GM13976 (cell line): ENCODE measurements at regions not wholly inside any gene's neighbourhood (a gene's known extent, or its start where the extent isn't known, plus 50 kb on each side); places are given as distances from the start of the nearest gene placed in this dataset.

ENCODE experiments used
- DNase-seq: peaks from one replicate; pipeline ENCODE4 v3.0.0; 2012; ENCODE audit warnings: low spot score
- in situ Hi-C: fragments of 300-500 bp; cut with MboI; formaldehyde crosslinking; loops from one replicate; pipeline ENCODE4 v1.12.0; 2022; ENCODE audit warnings: low sequenced_read_pairs, mixed read lengths, inconsistent platforms; ENCODE audit not compliant: unreplicated experiment
- TF ChIP-seq, protein P1 (sequence below): IDR thresholded peaks from 2 replicates; pipeline ENCODE4 v1.5.1; 2012; ENCODE audit warnings: borderline replicate concordance, mild to moderate bottlenecking; ENCODE audit not compliant: insufficient read depth; ENCODE audit errors: extremely low read depth, missing control alignments, control extremely low read depth

DNA sequence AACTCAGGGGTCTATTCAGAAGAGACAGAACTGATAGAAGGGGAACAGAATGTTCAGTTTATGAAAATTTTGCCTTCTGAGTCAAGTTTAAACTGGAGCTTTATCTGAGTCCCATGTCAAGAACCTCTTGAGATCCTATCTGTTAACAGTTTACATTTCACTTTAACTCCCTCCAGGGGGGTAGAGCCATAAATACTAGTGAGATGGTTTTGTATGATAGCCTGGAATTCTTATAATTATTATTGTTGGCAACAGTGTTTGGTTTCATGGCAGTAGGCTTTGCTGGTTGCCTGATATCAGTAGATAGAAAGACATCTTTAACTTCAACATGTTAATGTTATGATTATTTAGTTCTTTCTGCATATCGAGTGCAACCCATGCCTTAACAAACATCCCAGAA is 498.5 kb downstream of the INSC start:
- TF ChIP-seq, protein P1, sequence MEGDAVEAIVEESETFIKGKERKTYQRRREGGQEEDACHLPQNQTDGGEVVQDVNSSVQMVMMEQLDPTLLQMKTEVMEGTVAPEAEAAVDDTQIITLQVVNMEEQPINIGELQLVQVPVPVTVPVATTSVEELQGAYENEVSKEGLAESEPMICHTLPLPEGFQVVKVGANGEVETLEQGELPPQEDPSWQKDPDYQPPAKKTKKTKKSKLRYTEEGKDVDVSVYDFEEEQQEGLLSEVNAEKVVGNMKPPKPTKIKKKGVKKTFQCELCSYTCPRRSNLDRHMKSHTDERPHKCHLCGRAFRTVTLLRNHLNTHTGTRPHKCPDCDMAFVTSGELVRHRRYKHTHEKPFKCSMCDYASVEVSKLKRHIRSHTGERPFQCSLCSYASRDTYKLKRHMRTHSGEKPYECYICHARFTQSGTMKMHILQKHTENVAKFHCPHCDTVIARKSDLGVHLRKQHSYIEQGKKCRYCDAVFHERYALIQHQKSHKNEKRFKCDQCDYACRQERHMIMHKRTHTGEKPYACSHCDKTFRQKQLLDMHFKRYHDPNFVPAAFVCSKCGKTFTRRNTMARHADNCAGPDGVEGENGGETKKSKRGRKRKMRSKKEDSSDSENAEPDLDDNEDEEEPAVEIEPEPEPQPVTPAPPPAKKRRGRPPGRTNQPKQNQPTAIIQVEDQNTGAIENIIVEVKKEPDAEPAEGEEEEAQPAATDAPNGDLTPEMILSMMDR = no peak
- no peak for DNase-seq
- in situ Hi-C loops = no loop called here

DNA sequence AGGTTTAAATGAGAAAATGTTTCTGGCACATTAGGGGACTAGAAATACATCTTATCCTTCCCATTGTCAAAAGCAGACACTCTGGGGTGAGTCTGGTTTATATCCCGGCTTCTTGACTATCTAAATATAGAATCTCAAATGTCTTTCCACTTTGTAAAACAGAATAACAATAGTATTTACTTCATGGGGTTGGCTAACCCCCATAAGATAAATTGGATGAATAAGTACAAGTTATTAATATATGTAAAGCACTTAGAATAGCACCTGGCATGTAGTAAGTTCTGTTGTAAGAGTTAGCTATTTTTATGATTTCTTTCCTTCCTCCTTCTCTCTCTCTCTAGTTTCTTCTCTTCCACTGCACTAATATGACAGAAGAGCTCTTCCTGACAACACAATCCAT is 499.1 kb downstream of the INSC start:
- no peak for DNase-seq
- in situ Hi-C loops = no loop called here
- TF ChIP-seq, protein P1 = no peak

DNA sequence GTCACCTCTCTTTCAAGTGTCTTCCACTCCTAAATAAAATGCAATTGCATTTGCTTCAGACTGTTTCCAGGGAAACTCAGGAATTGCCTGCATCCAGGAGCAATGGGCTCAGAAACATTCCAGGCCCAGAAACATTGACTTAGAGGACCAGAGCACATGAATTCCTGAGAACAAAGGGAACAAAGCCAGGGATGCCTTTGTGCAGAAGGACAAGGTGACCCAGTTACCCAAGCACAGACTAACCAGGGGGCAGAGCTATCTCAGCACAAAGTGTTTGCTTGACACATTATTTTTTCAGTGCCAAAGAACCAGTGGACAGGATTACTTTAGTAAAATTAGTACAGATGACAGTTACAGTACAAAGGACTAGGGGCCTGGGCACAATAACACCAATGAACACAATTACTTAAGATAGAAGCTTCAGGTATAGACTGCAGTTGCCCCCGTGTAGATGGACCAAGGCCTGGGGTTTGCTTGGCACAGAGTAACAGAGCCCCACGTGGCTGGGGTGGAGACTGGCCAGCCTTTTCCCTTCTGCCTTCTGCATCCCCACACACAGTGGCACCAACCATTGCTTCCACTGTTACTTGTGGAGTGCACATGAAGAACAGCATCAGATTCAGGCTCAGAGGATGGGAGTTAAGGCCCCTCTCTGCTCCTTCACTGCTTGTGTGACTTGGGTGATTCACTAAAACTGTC is 500.8 kb downstream of the INSC start:
- DNase-seq = no peak
- in situ Hi-C loops = no loop called here
- TF ChIP-seq, protein P1 = no peak

DNA sequence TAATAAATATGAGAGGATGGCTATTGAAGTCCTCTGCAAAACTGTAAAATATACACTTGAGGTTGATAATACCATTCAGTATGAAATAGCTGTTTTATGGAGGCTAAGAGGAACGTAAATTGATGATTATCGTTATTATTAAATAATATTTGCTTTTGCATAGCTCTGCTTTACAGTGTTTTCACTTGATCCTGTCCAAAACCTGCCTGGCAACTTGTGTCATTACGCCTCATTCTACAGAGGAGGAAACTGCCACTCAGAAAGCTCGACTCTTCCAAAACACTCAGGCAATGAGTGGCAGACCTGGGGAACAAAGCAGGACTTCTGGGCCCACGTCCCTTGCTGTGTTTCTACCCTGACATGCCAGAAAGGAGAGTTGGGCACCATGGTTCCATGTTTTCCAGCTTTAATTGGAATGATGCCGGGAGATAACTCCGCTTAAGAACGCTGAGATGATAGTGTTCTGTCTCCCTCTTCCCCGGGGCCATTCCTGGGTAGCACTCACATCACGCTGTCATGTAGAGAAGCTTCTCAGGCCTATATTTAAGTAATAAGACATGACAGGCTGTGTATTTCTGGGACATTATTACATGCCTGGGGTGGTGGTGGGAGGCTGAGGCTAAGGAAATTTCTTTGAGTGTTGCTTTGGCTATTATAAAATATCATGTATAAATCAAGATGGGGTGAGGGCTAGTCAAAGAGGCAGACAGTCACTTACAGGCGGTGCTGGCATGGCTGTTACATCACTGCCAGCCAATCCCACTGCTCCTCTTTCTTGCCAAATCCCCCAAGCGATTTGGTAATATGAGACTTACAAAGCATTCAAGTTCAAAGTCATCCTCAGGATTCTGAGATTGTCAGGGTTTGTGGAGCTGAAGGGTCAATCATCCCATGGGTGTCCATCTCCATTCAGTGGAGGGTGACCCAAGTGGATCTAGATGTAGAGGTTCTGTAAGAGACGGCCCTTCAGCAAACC is 501.7 kb downstream of the INSC start:
- no peak for DNase-seq
- TF ChIP-seq, protein P1 = no peak
- in situ Hi-C loops = no loop called here

DNA sequence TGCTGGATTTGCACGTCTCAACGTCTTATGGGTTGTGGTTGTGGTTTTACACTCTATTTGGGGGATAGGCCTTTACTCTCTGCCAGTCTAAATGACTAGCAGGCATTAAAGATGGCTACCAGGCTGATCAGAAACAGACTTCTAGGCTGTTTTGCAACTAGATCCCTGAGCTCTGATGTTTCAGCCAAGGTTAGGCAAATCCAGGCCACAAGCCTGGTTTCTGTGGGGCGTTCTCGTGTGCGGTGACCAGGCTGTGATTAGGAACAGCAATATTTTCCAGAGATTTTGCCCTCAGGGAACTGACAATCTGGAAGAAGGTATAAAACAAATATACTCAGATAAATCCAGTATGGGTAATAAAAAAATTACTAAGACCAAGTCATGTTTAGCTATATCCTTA is 502.4 kb downstream of the INSC start:
- DNase-seq = no peak
- TF ChIP-seq, protein P1 = no peak
- in situ Hi-C loops = no loop called here

DNA sequence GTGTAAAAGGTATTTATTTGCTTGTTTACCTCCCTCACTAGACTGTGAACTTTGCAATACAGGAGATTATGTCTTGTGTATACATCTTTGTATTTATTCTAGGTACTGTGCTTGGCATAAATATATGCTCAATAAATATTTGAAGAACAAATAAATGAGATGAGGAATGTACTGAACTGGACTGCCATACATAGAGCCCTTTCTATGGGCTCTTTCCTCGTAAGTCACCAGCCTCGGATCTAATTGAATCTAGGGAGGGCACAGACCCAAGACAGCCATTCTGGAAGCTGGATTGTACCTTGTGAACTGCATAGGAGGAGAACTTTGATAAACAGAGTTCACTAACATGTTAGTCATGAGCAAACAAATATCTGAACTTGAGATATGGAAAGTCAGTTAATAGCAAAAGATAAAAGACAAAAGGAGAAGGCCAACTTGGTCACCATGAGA is 503.9 kb downstream of the INSC start:
- TF ChIP-seq, protein P1 = no peak
- no peak for DNase-seq
- in situ Hi-C loops = no loop called here
